GM12878 (cell line): ENCODE measurements at regions not wholly inside any gene's neighbourhood (a gene's known extent, or its start where the extent isn't known, plus 50 kb on each side); places are given as distances from the start of the nearest gene placed in this dataset.

Experiments
- ATAC-seq: fragments of 200-7000 bp; cut with Tn5 transposase; 3 replicates; pipeline ENCODE4 v1.9.1; 2020; ENCODE audit warnings: mild to moderate bottlenecking, moderate library complexity
- BruUV-seq: library from RNA; stranded (reverse); fragments of 400-500 nt; replicated peaks from 2 replicates; lab custom pipeline; 2021; lab: Mats Ljungman, UMichigan
- CTCF ChIA-PET: fragments of 300-600 bp; sonication (Branson Sonifier 250); formaldehyde crosslinking; extraction: SDS; loops from one replicate; lab custom pipeline; 2021; ENCODE audit warnings: inconsistent platforms; lab: Yijun Ruan, JAX
- POLR2A ChIA-PET: fragments of 350-600 bp; formaldehyde crosslinking; extraction: SDS; loops from one replicate; lab custom pipeline; 2021; ENCODE audit warnings: inconsistent platforms; lab: Charles Lee
- RAD21 ChIA-PET: fragments of 300-600 bp; sonication (Branson Sonifier 250); formaldehyde crosslinking; loops from one replicate; lab custom pipeline; 2023; ENCODE audit warnings: antibody characterized with exemption; ENCODE audit not compliant: unreplicated experiment; lab: Charles Lee
- SMC1A ChIA-PET: fragments of 300-600 bp; sonication (Branson Sonifier 250); formaldehyde crosslinking; loops from one replicate; lab custom pipeline; 2023; ENCODE audit not compliant: unreplicated experiment, uncharacterized antibody; lab: Charles Lee
- DNase-seq: peaks from one replicate; pipeline ENCODE4 v3.0.0-alpha.2; 2011; ENCODE audit warnings: low read depth, low spot score
- FAIRE-seq: peaks from 3 replicates; lab custom pipeline; 2011; peaks lifted over from hg19 to GRCh38; lab: Jason Lieb, UNC
- H2AFZ ChIP-seq: 2 replicates; pipeline ENCODE4 v1.6.0; 2011; ENCODE audit warnings: low read depth, low read length, control low read depth; ENCODE audit not compliant: control insufficient read depth
- H3K27ac ChIP-seq: 2 replicates; pipeline ENCODE4 v1.5.1; 2011; ENCODE audit warnings: control low read depth; ENCODE audit not compliant: control insufficient read depth, insufficient read depth
- H3K27me3 ChIP-seq, 2 experiments: replicated peaks in 1 of 2; 2 replicates each; pipeline versions ENCODE4 v1.6.0 to v1.6.1; 2011; ENCODE audit warnings: low read length in 1 of 2; ENCODE audit not compliant: control insufficient read depth in 2 of 2, insufficient read depth in 2 of 2
- H3K36me3 ChIP-seq, 2 experiments: 2 replicates each; pipeline ENCODE4 v1.5.1; 2011; ENCODE audit warnings: low read length in 1 of 2; ENCODE audit not compliant: control insufficient read depth in 2 of 2, insufficient read depth in 2 of 2
- H3K4me1 ChIP-seq: 2 replicates; pipeline ENCODE4 v1.6.1; 2011; ENCODE audit warnings: mild to moderate bottlenecking, low read length, moderate library complexity, mixed read lengths; ENCODE audit not compliant: control insufficient read depth, insufficient read depth
- H3K4me2 ChIP-seq: 2 replicates; pipeline ENCODE4 v1.6.0; 2011; ENCODE audit warnings: control low read depth; ENCODE audit not compliant: control insufficient read depth, insufficient read depth
- H3K4me3 ChIP-seq: fragments of 200-600 bp; sonication (generic); 2 replicates; pipeline ENCODE4 v1.5.1; 2016
- H3K79me2 ChIP-seq: 2 replicates; pipeline ENCODE4 v1.6.0; 2011; ENCODE audit warnings: low read length; ENCODE audit not compliant: control insufficient read depth, insufficient read depth
- H3K9ac ChIP-seq: 2 replicates; pipeline ENCODE4 v1.8.0; 2011; ENCODE audit warnings: low read length, control low read depth, mixed read lengths; ENCODE audit not compliant: control insufficient read depth, insufficient read depth
- H3K9me3 ChIP-seq: replicated peaks from 3 replicates; pipeline ENCODE4 v1.5.1; 2011; ENCODE audit warnings: mild to moderate bottlenecking, low read length; ENCODE audit not compliant: control insufficient read depth, insufficient read depth
- H4K20me1 ChIP-seq: 2 replicates; pipeline ENCODE4 v1.6.0; 2011; ENCODE audit not compliant: control insufficient read depth, insufficient read depth
- CREM ChIP-seq: IDR thresholded peaks from 2 replicates; pipeline ENCODE4 v1.6.1; 2014; ENCODE audit warnings: antibody characterized with exemption, low read depth
- EGR1 ChIP-seq, 2 experiments: IDR thresholded peaks; 1 replicate in 1 of 2; 2 replicates in 1 of 2; pipeline ENCODE4 v1.6.1; 2011 to 2012; ENCODE audit warnings: low read depth in 2 of 2, low read length in 2 of 2, borderline replicate concordance in 1 of 2, mild to moderate bottlenecking in 1 of 2, moderate library complexity in 1 of 2
- EZH2 ChIP-seq: IDR thresholded peaks from 2 replicates; pipeline ENCODE4 v1.6.1; 2012; ENCODE audit warnings: low read depth, mild to moderate bottlenecking, control low read depth, inconsistent platforms, low read length, borderline replicate concordance; ENCODE audit not compliant: control insufficient read depth
- FOXK2 ChIP-seq: fragments of 450-650 bp; IDR thresholded peaks from 2 replicates; pipeline ENCODE4 v1.6.1; 2017; ENCODE audit warnings: mild to moderate bottlenecking, moderate library complexity
- FOXM1 ChIP-seq: IDR thresholded peaks from 2 replicates; pipeline ENCODE4 v1.6.1; 2012; ENCODE audit warnings: low read depth, mild to moderate bottlenecking, inconsistent platforms, low read length, moderate library complexity
- KAT2A ChIP-seq: conservative IDR thresholded peaks from 2 replicates; pipeline ENCODE4 v1.6.1; 2011; ENCODE audit warnings: low read depth, low read length; ENCODE audit not compliant: control insufficient read depth
- MEF2B ChIP-seq: fragments of 450-650 bp; IDR thresholded peaks from 2 replicates; pipeline ENCODE4 v1.6.1; 2018; ENCODE audit warnings: mild to moderate bottlenecking, moderate library complexity; ENCODE audit not compliant: partially characterized antibody, poor library complexity, severe bottlenecking
- NKRF ChIP-seq: fragments of 450-650 bp; conservative IDR thresholded peaks from 2 replicates; pipeline ENCODE4 v1.6.1; 2017; ENCODE audit warnings: mild to moderate bottlenecking, moderate library complexity
- NRF1 ChIP-seq: conservative IDR thresholded peaks from 2 replicates; pipeline ENCODE4 v1.6.1; 2011; ENCODE audit warnings: mild to moderate bottlenecking, low read depth, low read length, improper control_type of control experiment
- POLR2AphosphoS2 ChIP-seq: IDR thresholded peaks from 2 replicates; pipeline ENCODE4 v1.6.1; 2011; ENCODE audit warnings: low read depth, mild to moderate bottlenecking, low read length, improper control_type of control experiment, moderate library complexity
- RB1 ChIP-seq: fragments of 450-650 bp; formaldehyde crosslinking; IDR thresholded peaks from 2 replicates; pipeline ENCODE4 v1.6.1; 2017; ENCODE audit warnings: mild to moderate bottlenecking, borderline replicate concordance
- RELA ChIP-seq: fragments of 450-650 bp; IDR thresholded peaks from 2 replicates; pipeline ENCODE4 v1.8.0; 2014; ENCODE audit warnings: borderline replicate concordance; ENCODE audit not compliant: partially characterized antibody
- RUNX3 ChIP-seq: IDR thresholded peaks from 2 replicates; pipeline ENCODE4 v1.6.1; 2012; ENCODE audit warnings: low read length, inconsistent platforms
- ZSCAN29 ChIP-seq: fragments of 450-650 bp; IDR thresholded peaks from 2 replicates; pipeline ENCODE4 v1.6.1; 2017; ENCODE audit warnings: mild to moderate bottlenecking, moderate library complexity
- WGBS: methylation state at CpG from one replicate; pipeline ENCODE4 v1.1.6; 2016; ENCODE audit warnings: low lambda C conversion rate; ENCODE audit not compliant: insufficient replicate concordance, insufficient coverage; ENCODE audit errors: missing lambda C conversion rate; 5-methylcytosine and 5-hydroxymethylcytosine counted together
- in situ Hi-C: fragments of 300-500 bp; cut with MboI; formaldehyde crosslinking; loops from 9 replicates; pipeline ENCODE4 v1.14.3; 2018; ENCODE audit warnings: mixed read lengths
- intact Hi-C: fragments of 100-400 bp; cut with micrococcal nuclease; formaldehyde crosslinking; loops from one replicate; pipeline ENCODE4 v1.14.2; 2022; ENCODE audit not compliant: unreplicated experiment
- TF ChIP-seq, protein P1 (sequence below): IDR thresholded peaks from 2 replicates; pipeline ENCODE4 v1.6.1; 2012; ENCODE audit warnings: mild to moderate bottlenecking, low read depth, low read length

GRCh38 chr9:87381050-87381711, 116.5 kb upstream of the DAPK1 start:
- H2AFZ ChIP-seq, result no peak overlapping the region
- H4K20me1 ChIP-seq, result no peaks in the 10 kb centered on the region
- no TSS peak for BruUV-seq
- ChIA-PET CTCF (no interaction called here), POLR2A (interaction anchor here (0.6 kb wide), 1 partner anchor 15 kb away, joined by 3 read pairs; no protein-coding TSS in a partner anchor), RAD21 (no interaction called here), SMC1A (interaction anchor here (0.8 kb wide), 1 partner anchor 280 kb away, joined by 3 read pairs; no protein-coding TSS in a partner anchor)
- no peak overlapping the region for H3K9ac ChIP-seq
- no peaks in the 10 kb centered on the region for H3K9me3 ChIP-seq
- H3K4me1 ChIP-seq, result no peaks in the 10 kb centered on the region
- no peaks in the 10 kb centered on the region for H3K36me3 ChIP-seq
- H3K27ac ChIP-seq, result no peak overlapping the region
- intact Hi-C loops (no loop called here), in situ Hi-C loops (no loop called here)
- ATAC-seq, result no peak
- no peak overlapping the region for H3K4me3 ChIP-seq
- no peak for DNase-seq
- FAIRE-seq, result no peak
- H3K4me2 ChIP-seq, result no peak overlapping the region
- no peaks in the 10 kb centered on the region for H3K27me3 ChIP-seq
- TF ChIP-seq CREM, result no peak
- TF ChIP-seq POLR2AphosphoS2, result no peak
- no peak for TF ChIP-seq FOXM1
- TF ChIP-seq, protein P1, sequence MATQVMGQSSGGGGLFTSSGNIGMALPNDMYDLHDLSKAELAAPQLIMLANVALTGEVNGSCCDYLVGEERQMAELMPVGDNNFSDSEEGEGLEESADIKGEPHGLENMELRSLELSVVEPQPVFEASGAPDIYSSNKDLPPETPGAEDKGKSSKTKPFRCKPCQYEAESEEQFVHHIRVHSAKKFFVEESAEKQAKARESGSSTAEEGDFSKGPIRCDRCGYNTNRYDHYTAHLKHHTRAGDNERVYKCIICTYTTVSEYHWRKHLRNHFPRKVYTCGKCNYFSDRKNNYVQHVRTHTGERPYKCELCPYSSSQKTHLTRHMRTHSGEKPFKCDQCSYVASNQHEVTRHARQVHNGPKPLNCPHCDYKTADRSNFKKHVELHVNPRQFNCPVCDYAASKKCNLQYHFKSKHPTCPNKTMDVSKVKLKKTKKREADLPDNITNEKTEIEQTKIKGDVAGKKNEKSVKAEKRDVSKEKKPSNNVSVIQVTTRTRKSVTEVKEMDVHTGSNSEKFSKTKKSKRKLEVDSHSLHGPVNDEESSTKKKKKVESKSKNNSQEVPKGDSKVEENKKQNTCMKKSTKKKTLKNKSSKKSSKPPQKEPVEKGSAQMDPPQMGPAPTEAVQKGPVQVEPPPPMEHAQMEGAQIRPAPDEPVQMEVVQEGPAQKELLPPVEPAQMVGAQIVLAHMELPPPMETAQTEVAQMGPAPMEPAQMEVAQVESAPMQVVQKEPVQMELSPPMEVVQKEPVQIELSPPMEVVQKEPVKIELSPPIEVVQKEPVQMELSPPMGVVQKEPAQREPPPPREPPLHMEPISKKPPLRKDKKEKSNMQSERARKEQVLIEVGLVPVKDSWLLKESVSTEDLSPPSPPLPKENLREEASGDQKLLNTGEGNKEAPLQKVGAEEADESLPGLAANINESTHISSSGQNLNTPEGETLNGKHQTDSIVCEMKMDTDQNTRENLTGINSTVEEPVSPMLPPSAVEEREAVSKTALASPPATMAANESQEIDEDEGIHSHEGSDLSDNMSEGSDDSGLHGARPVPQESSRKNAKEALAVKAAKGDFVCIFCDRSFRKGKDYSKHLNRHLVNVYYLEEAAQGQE, result no peak
- TF ChIP-seq EZH2, result no peak
- TF ChIP-seq EGR1 (IDR thresholded peaks at IDR 0.05; ENCODE audit: borderline replicate concordance in 1 of 2, low read depth in 2 of 2, low read length in 2 of 2), result no peak
- no peak for TF ChIP-seq RELA
- TF ChIP-seq NRF1, result no peak
- no peak for TF ChIP-seq ZSCAN29
- TF ChIP-seq RB1, result no peak
- TF ChIP-seq KAT2A, result no peak
- TF ChIP-seq RUNX3, result no peak
- TF ChIP-seq MEF2B, result no peak
- TF ChIP-seq FOXK2, result no peak
- TF ChIP-seq NKRF, result no peak
- 44% methylated on average over 4 of the region's 4 CpGs for WGBS
- H3K79me2 ChIP-seq, result no peaks in the 10 kb centered on the region
